Right forelimb (tissue), 1 donor: ENCODE measurements at regions not wholly inside any gene's neighbourhood (a gene's known extent, or its start where the extent isn't known, plus 50 kb on each side); places are given as distances from the start of the nearest gene placed in this dataset.

ENCODE experiments used
- DNase-seq: peaks from one replicate; pipeline ENCODE4 v3.0.0-alpha.2; 2018

DNA sequence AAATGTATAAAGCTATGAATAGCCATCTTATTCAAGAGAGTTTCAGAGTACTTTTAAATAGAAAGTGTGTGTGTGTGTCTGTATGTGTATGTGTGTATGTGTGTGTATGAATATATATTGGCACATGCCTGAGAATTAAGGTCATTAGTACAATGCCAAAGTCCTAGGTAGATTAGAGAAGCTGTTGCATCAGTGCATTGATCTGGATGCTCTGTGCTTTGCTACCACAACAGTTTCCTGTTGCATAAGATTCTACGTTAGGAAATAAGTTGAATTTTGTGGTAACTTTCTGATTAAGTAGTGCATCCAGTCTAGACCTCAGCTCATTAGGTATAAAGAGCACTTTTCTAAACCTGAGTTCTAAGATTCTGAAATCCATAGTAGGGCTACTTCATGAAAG is 1102.8 kb upstream of the KLHL29 start:
- DNase-seq, result no peak

DNA sequence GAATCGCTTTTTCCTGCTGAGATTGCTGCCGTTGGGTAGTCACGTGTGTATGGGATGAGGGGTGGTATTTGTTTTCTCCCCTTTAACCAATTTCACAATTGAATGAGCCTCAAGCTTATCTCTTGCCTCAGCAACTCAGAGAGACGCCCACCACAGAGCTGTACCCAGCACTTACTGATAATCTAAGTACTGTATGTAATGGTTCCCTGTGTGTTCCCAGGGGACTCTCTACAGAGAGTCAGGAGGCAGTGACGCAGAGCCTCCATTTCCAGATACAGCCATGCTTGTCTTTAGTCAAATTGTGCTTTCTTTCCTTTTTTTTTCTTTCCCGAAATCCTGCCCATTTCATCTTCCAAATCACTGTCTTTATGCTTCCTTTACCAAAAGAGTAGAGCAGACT is 1102.1 kb upstream of the KLHL29 start:
- no peak for DNase-seq

DNA sequence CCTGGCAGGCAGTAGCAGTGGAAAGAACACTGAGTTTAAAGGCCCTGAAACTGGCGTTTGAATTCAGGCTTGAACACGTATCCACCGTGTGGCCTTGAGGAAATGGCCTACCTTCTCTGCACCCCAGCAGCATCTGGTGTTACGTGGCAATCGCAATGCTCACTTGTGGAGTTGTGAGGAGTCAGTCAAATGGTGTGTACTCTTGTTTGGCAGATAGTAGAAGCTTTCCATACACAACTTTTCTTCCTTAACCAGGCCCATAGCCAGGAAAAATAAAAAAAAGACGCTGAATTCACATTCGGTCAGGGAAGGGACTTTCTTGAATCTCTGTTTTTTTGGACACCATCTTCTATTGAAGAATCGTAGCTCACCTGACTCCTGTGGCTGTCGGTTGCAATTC is 1101.5 kb upstream of the KLHL29 start:
- DNase-seq, result no peak

DNA sequence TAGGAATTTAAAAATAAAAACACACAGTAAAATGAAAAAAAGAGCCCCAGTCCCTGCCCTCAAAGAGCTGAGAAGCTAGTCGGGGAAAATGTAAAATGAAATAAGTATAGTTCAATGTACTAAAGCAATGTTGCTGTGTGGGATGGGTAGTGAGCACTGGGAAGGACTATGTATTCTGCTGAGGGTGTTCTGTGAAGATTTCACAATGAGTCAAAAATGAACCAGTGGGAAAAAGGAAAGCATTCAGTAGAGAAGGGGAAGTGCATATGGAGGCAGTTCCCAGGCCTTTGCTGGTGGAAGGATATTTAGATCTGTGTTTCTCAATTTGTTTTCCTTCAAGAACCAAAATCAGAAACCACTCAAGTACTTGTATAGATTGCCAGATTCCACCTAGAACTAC is 1094.7 kb upstream of the KLHL29 start:
- no peak for DNase-seq

DNA sequence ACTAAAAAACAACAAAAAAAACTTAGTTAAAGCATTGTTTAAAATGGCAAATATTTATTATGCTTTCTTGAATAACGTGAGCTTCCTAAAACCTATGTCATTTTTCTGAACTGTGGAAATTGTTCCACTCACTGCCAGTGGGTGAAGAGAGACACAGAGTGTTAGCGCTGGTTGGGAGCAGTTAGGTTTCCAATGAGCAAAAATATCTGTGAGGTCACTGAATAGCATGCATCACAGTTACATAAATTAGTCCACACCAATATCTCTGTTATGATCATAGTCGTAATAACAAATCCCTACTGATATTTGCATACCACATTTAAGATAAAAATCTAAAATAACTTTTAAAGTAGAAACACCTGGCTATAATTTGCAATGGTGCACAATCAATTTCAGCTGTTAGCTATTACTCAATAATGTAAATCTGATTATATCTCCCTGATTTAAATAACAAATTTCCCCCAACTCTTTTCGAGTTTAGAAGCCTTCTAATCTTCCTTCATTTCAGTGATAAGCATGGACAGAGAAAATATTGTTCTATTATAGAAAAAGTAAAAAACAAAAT is 1094.0 kb upstream of the KLHL29 start:
- DNase-seq, result no peak

DNA sequence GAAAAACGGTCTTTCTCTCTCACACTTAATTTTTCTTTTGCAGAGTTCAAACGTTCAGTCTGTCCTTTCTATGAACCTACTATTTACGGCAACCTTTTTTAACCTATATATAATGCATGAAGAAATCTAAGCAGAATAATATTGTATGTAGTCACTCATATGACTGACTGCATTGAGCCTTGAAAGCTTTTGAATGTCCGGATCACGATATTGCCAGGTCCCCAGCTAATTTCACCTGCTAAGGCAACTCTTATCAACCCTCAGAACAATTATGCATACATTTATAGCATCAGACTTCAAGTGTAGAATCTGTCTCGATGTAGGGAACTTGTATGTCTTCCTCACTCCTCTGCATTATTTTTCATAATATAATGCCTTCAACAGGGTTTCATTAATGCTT is 1083.8 kb upstream of the KLHL29 start:
- no peak for DNase-seq

DNA sequence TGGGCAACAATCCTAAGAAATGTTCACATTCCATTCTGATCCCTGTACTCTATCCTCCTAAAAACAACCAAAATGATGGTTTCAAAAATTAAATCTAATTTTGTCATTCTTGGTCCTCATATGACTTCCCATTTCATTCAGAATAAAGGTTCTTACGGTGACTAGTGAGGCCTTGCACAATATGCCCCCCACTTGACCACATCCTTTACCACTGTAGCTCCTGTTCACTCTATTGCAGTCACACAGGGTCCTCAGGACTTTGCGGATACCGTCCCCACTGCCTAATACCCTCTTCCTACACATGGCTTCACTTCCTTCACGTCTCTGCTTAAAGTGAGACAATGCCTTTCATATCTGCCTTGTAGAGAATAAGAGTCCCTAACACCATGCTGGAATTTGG is 1058.7 kb upstream of the KLHL29 start:
- DNase-seq, result no peak

DNA sequence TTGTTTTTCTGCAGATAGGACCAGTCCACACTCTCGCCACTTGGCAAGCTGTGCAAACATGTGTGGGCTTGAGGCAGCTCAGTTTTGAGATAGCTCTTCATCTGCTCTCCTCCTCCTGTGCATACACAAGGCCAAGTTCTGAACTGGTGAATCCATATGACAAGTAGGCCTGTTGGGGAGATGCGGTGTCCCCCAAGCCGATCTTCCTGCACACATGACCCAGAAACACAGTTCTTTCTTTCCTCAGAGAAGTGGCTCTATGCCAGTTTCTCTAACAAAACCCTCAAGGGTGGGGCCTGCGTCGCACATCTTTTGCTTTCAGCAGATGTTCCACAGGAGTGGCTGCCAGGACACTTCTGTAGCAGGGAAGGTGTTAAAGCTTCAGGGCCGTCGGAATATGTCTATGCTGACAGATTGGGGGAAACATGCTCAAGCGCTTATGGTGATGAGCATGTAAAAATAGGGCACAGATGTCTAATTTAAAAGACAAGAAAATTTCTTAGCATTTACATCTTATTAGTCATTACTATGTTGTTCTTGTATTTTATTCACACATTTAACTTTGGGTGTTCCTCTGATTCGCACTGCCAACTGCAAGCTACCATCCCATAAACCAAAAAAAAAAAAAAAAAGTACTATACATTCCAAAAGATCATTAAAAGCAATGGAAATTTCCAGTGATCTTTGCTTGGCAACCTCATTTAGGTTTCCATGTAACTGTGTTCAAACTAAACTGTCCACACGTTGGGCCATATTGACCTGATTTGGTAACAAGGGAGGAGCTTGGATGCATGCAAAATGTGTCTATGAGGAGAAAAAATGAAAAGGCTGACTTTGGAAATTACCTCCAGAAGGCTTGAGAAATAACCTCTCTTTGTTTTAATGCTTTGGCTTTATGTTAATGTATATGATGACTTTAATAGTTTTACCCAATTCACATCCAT is 1055.5 kb upstream of the KLHL29 start:
- peak; percentile 57 for DNase-seq

DNA sequence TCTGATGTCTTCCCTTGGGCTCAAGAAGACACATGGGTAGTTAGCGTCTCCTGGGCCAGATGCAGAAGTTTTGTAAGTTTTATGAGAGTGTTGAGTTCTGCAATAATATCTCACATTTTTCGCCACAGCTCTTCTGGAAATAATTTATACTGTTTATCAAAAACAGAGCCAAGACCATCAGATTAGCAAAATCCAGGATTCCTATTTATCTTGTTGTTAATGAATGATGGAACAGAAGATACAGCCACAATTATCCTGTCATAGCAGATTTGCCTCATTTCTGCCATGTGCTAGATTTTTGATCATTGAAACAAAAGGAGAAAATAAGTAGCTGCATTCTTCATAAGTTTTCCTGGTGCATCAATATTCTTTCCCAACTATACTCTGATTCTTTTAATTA is 1048.6 kb upstream of the KLHL29 start:
- DNase-seq, result no peak

DNA sequence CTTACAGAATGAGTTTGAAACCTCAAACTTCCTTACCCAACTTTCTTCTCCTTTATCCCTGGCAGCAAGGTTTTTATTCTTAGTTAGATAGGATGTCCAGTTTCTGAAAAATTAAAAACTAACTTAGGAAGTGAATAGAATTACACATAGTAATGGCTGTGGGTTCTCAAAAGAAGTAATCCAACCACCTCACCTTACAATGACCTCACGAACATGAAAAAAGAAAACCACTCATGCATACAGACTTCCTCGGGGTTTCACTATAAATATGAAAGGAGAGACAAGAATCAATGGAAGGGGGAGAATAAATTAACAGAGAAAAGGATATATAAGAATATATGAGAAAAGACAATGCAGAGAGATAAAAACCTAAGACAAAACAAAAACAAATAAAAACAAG is 1044.3 kb upstream of the KLHL29 start:
- DNase-seq, result no peak

DNA sequence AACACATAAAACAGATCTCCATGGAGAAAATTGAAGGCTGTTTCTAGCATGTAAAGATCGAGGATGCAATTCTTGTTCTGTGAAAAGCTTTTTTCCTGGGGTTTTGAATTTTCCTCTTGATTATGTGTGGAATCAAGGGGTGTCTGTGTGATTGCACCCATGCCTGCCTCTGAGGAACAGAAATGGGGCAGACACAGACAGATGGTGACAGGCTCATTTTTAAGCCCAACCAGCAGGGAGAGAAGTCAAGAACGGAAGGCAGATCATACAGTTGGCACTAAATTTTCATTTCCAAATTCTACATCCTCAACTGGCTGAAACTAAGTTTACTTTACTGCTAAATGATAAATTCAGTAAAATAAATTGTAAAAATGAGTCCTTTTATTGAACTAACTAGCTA is 1037.7 kb upstream of the KLHL29 start:
- DNase-seq, result no peak

DNA sequence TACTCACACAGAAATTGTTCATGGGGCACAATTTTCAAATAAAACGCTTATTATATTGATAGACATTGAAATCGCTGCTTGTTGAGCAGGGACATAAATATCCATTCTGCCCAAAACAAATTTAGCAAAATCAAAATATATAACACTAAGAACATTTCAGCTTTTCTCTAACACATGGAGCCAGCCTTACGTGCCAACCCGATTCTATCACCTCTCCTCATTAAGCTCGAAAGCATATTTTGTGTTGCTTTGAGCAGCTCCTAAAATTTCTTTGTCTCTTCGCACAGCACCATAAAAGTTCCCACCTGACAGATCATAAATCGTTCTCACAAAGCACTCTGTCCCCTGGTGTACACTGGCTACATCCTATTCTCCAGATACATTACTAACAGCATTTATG is 1034.4 kb upstream of the KLHL29 start:
- DNase-seq, result no peak

DNA sequence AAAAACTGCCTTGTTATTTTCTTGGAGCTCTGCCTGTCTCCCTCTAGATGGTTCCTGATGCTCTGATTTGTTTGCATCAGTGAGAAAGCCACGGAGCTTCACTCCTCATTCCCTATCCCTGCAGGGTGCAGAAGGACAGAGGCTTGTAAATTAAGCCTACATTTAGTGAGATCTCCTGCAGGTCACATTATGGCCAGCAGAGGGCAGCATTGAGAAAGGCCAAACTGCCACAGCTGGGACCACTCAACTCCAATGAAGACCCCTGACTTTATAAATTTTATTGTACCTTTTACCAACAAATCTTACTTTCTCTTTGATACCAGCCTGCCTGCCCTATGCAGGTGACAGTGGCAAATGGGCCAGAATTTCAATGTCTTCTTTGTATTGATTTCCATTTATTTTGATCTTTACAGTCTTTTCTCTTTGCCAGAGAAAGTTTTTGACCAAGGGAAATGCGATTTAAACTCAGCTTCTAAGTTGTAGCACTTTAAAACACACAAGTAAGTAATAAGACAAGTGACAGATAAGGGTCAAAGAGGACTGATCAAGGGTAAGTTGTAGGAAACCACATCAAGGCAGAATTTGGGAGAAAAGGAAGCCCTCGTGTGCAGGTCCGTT is 1029.1 kb upstream of the KLHL29 start:
- DNase-seq, result peak; percentile 78

DNA sequence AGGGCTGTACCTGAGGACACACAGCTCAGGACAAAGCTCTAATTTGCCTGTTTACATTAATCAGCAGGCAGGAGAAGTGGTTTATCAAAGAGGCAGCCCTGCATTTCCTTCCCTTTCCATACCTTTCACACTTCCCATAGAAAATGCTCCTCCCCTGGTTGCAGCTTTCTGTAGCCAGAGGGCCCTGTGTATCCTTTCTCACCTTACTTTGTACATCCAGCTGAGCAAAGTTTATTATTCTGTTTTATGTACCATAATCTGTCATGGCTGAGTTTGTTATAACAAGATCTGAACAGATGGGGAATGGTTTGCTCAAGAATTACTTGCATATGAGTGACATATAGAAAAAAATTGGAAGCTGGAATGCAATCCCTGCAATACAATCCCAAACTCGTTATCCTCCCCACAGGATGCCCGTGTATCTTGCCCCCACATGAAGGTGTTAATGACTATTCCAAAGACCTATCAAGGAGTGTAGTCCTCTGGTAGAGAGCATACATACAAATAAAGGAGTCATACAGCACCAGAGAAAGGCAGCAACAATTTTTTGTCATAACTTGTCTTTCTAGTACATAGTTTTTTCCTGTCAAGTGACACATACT is 1025.8 kb upstream of the KLHL29 start:
- DNase-seq, result no peak

DNA sequence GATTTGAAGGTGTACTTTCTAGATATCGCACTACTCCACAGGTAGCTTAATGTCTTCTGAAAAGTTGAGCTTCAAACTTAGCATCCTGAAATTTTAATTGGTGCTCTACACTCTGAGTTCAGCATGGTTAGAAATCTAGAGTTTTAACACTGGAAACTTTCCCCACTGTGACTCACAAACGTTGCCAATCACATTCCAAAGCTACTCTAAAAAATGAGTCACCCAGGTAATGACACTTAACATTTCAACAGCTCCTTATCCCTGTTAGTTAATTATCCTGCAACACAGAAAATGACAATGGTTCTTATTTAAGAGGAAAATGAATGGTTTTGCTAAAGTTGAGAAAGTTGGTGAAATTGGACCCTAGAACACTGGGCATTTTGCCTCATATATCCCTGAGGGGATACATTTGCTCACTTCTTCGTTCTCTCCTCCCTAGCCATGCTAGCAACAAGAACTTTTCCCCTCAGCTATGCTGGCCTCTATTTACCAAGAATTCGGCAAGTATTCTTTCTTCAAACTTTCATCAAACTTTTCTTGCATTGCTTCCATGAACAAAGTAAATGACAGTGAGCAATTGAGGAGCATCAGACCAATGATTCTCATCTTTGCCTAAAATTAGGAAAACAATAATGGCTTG is 1024.1 kb upstream of the KLHL29 start:
- DNase-seq, result no peak

DNA sequence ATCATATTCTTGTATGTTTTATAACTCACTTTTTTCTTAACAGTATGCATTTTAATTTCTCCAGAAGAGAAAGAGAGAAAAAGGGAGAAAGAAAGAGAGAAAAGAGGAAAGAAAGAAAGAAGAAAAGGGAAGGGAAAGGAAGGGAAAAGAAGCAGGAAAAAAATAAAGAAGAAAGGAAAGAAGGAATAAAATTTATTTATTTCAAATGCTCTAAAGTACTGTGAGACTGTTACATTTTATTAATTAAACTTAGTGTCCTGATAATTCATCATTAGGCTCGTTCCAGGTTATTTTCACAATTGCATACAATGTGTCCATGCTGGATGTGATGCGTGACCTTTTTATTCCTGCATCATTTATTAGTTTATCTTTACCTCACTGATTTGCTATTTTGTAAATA is 1023.4 kb upstream of the KLHL29 start:
- no peak for DNase-seq

DNA sequence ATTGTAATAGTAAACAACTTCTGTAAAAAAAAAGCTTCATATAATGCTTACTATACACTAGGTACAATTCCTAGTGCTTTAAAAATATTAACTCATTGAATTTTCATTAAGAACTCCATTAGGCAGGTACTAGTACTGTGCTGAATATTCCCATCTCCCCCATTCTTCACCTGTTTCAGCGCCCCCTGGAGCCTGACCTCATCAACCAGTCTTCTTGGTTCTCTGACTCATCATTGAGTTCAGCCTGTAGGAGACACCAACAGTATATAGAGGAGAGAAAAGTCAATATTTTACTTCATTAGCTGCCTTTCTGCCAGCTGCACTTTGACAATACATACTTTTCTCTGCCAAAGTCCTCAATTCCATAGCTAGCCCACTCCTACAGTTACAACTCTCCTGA is 1009.9 kb upstream of the KLHL29 start:
- DNase-seq, result no peak

DNA sequence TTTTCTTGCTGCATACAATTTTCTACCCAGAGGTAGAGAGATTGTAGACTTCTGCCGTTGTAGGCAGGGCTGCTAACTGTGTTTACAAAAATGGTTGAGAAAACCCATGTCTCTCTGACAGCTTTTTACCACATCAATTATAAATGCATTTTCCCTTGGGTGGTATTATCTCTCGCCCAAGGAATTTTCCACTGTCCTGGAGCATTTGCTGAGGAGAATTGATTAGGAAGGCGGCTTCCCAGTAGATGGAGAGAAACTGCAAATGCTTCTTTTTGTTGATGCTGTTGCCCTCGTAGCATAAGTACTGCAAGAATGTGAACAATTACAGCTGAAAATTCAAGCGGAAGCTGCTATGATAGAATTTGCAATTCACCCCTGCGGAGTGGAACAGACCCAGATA is 1007.7 kb upstream of the KLHL29 start:
- no peak for DNase-seq

DNA sequence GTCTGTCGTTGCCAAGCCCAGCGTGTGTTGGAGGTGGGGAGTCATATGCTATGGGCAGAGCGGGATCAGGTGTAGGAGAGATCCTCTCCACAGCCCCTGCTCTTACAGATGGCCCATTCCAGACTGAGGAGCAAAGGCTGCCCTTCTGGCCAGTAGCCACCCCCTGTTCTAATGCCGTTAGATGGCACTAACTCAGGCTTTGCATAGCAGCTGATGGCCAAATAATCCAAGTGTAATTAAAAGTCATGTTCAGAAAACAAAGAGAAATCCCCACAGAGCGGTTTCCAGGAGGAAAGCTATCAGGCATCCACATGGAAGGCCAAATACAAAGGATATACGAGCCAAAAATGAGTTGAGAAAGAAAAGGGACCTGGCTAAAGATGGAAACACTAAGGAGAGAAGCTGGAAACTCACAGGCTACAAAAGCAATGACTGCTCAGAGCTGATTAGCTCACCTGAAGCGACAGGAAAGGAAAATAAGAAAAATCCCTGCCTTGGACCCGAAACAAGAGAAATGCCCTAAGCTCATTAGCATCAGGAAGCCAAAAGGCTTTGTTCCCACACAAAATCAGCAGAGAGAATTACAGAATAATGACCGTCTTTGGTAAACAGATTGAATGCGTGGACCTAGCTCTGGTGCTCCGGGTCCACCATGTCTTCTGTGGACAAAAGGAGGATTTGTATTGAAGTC is 1002.4 kb upstream of the KLHL29 start:
- DNase-seq, result no peak

DNA sequence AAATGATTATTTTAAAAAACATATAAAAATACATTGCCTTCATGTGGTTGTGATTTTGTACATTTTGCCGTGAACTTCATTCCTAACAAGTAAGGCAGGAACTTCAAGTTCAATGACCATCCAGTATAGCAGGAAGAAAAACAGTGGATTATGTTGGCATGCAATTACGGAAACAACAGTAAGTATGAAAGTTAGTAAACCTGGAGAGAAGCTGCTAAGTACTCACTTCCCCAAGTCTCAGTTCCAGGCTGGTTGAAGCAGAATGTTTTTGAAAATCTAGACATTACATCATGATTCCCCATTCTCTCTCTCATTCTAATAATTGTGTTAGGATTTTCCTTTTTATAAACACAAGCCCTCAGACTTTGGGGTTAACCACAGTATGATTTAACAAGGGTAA is 987.1 kb upstream of the KLHL29 start:
- no peak for DNase-seq

DNA sequence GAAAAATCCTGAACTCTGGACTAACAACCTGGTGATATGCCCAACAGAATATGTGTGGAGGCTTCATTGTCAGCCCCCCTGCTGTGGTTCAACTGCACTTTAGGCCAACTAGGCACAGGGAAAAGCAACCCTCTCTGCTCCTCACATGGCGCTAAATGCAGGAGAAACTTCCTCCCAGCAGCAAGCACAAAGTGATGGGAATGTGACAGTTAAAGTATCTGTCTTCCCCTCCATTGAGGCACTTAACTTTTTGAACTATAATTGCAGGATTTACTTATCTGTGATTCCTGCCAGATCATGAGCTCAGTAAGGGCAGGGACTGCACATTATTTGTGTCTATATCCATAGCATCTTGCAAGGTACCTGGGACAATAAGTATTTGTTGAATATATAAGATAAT is 981.2 kb upstream of the KLHL29 start:
- no peak for DNase-seq

DNA sequence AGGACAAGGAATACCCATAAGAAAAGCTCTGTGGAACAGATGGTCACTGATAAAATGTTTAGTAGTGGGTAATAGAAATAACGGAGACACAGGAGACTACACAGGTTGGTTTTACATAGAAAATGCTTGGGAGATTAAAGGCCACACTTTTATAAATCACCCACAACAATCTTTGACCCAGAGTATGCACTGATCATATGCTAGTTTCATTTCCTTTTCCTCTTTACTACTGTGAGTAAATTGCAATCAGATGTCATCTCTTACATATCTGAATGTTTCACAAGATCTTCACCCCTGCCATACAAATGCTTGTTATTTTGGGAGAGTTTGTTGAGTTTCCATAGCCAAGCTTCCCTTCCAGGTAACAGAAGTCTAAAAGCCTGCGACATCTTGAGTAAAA is 978.4 kb upstream of the KLHL29 start:
- no peak for DNase-seq

DNA sequence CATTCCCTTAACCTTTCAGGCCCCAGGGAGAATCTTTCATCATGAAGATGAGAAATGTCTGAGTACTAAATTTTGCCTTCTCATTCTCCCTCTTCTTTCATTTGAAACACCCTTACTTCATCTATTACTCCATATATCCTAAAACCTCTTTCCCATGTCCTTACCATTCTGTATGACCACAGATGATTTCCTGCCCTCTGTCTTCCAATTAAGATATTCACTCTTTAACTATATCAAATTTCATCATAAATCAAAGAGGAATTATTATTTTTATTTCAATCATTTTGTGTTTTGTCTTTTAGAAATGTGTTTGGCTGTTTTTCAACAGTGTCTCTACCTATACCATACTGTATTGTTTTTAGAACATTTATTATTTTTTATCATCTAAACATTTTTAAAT is 964.9 kb upstream of the KLHL29 start:
- no peak for DNase-seq
